Thoracic aorta (tissue), 2 donors: ENCODE measurements at regions not wholly inside any gene's neighbourhood (a gene's known extent, or its start where the extent isn't known, plus 50 kb on each side); places are given as distances from the start of the nearest gene placed in this dataset.

ENCODE experiments used
- ATAC-seq: fragments of 150-250 bp; one replicate; pipeline ENCODE4 v1.8.0; 2017; ENCODE audit warnings: low read depth; ENCODE audit not compliant: insufficient number of reproducible peaks, low FRiP score
- DNase-seq: peaks from one replicate; pipeline ENCODE4 v3.0.0-alpha.2; 2020; ENCODE audit warnings: low spot score
- H3K27ac ChIP-seq, 2 donors: fragments of 200-600 bp; sonication (generic); 1 replicate in 1 of 2; 2 replicates in 1 of 2; pipeline ENCODE4 v1.5.1; 2016; ENCODE audit warnings: mild to moderate bottlenecking in 2 of 2, moderate library complexity in 2 of 2
- H3K27me3 ChIP-seq: fragments of 200-600 bp; sonication (generic); replicated peaks from 2 replicates; pipeline ENCODE4 v1.6.0; 2016; ENCODE audit warnings: mild to moderate bottlenecking; ENCODE audit not compliant: insufficient read depth
- H3K36me3 ChIP-seq: fragments of 200-600 bp; sonication (generic); one replicate; pipeline ENCODE4 v1.5.1; 2016
- H3K4me1 ChIP-seq, 2 donors: fragments of 200-600 bp; sonication (generic); 1 replicate in 1 of 2; 2 replicates in 1 of 2; pipeline versions ENCODE4 v1.5.1 to v1.6.0; 2016; ENCODE audit warnings: low read depth in 2 of 2, mild to moderate bottlenecking in 1 of 2; ENCODE audit not compliant: control insufficient read depth in 1 of 2
- H3K4me3 ChIP-seq: fragments of 200-600 bp; sonication (generic); 2 replicates; pipeline ENCODE4 v1.5.1; 2016; ENCODE audit warnings: mild to moderate bottlenecking
- H3K9me3 ChIP-seq: fragments of 200-600 bp; sonication (generic); 2 replicates; pipeline ENCODE4 v1.5.1; 2016
- TF ChIP-seq, protein P1 (sequence below): fragments of 200-600 bp; sonication (generic); IDR thresholded peaks from one replicate; pipeline ENCODE4 v1.5.1; 2019; ENCODE audit warnings: antibody characterized with exemption

DNA sequence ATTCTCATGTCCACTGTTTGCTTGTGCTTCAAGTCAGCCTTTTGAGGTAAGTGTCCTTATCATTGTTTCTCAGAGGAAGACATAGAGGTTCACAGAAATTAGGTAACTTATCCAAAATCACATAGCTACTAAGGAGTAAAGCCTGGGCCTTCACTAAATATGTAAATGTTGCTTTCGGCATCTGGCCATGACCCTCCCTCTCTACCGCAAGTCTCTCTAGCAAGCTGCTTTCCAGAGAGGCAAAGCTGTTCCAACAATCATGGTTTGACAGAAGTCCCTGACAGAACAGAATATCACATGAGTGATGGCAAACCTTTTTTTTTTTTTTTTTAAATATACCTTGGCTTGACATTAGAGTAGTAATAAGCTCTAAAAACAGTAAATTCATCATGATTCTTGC lies 94.5 kb upstream of the F3 start:
- ATAC-seq = no peak

DNA sequence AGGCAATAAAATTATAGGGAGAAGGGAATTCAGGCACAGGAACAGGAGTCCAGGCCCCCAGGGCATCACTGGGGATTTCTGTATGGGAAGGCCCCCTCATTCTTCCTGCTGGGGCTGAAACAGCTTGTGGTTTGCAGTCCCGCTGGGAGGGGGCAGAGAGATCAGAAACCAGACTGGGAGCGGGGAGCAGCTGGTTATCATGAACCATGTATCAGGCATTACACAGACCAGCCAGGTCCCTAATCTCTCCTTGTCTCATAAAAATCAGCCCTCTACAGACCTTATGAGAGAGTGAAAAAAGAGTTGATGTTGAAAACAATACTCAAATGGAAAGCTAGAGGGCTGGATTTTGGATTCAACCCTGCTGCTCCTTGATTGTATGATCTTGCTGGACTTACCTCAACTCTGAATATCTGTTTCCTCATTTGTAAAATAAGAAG lies 93.4 kb upstream of the F3 start:
- DNase-seq = no peak
- Histone ChIP-seq H3K4me1 (peaks cover 0 to 8% of the 10 kb centered on the region in 2 donors), H3K9me3 (no peaks in the 10 kb centered on the region), H3K27me3 (no peaks in the 10 kb centered on the region), H3K4me3 (no peak overlapping the region), H3K36me3 (no peaks in the 10 kb centered on the region), H3K27ac (no peak overlapping the region)
- TF ChIP-seq, protein P1, sequence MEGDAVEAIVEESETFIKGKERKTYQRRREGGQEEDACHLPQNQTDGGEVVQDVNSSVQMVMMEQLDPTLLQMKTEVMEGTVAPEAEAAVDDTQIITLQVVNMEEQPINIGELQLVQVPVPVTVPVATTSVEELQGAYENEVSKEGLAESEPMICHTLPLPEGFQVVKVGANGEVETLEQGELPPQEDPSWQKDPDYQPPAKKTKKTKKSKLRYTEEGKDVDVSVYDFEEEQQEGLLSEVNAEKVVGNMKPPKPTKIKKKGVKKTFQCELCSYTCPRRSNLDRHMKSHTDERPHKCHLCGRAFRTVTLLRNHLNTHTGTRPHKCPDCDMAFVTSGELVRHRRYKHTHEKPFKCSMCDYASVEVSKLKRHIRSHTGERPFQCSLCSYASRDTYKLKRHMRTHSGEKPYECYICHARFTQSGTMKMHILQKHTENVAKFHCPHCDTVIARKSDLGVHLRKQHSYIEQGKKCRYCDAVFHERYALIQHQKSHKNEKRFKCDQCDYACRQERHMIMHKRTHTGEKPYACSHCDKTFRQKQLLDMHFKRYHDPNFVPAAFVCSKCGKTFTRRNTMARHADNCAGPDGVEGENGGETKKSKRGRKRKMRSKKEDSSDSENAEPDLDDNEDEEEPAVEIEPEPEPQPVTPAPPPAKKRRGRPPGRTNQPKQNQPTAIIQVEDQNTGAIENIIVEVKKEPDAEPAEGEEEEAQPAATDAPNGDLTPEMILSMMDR = no peak
- ATAC-seq = no peak

More for the DNA sequence above, 94.5 kb upstream of the F3 start:
- no peaks in the 10 kb centered on the region for H3K36me3 ChIP-seq
- TF ChIP-seq, protein P1 = no peak
- no peak for DNase-seq
- no peak overlapping the region for H3K27ac ChIP-seq
- H3K4me1 ChIP-seq = peaks cover 0 to 8% of the 10 kb centered on the region in 2 donors
- no peak overlapping the region for H3K4me3 ChIP-seq
- H3K9me3 ChIP-seq = no peaks in the 10 kb centered on the region
- H3K27me3 ChIP-seq = no peaks in the 10 kb centered on the region

DNA sequence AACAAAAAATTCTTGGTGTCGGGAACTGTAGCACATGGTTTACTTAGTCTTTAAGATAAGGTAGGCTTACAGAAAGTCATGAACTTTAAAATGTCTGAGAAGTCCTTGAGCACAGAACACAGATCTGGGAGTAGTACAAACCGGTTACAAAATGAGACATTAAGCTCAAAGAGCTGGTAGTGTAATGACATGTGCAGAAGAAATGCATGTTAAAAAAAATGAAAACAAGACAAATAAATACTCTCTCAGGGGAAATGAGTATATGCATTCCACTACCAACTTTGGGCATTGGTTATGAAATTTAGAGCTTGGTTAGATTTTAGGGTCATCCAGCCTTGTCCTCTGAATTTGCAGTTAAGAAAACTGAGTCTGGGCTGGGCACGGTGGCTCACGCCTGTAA lies 91.5 kb upstream of the F3 start:
- DNase-seq = no peak
- peaks cover 0 to 8% of the 10 kb centered on the region in 2 donors for H3K4me1 ChIP-seq
- peak overlapping the region in 1 of 2 donors; percentile 36 for H3K27ac ChIP-seq
- TF ChIP-seq, protein P1 = no peak
- H3K36me3 ChIP-seq = no peaks in the 10 kb centered on the region
- H3K27me3 ChIP-seq = no peaks in the 10 kb centered on the region
- peak; percentile 62 for ATAC-seq
- no peaks in the 10 kb centered on the region for H3K9me3 ChIP-seq
- H3K4me3 ChIP-seq = no peak overlapping the region

DNA sequence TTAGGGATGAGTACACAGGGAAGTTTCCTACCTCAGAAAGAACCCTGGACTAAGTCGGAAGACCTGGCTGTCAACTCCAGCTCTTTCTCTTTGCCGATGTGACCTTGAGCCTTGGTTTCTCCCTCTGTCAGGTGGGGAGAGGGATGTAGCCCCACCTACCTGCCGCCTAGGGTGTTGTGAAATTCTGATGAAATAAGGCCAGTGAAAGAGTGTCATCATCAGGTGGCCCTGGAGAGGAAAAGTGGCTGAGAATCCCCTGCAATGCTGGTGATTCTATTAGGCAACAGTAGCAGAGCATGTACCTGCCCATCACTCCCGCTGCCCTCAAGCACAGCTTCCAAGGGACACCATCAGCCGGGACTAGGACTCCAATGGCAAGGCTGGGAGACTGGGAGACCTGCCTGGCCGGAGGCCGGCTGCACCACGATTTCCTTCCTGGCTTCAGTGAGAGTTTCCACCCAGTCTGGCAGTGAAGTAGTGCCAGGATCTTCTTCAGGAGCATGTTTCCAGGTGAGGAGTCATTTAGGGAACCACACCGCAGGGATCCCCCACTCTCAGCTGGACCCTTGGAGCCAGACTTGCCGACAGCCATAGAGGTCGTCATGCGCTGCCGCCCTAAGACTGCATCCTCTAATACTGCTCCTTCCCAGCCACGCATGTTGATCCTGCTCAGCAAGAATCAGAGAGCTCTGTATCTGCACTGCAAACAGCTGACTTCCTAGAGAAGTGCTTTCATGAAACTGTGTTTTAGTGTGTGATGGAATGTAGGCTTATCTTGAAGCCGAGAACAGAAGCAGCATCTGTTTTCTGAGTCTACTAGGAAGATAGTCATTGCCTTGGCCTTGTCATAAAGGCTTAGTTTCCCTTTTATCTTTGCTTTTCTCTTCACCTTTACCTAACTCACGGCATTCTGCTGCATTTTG lies 88.0 kb upstream of the F3 start:
- DNase-seq (no peak), ATAC-seq (no peak)
- H3K27me3 ChIP-seq = no peaks in the 10 kb centered on the region
- peaks cover 0 to 8% of the 10 kb centered on the region in 2 donors for H3K4me1 ChIP-seq
- no peaks in the 10 kb centered on the region for H3K36me3 ChIP-seq
- TF ChIP-seq, protein P1 = no peak
- H3K4me3 ChIP-seq = no peak overlapping the region
- no peak overlapping the region for H3K27ac ChIP-seq
- H3K9me3 ChIP-seq = no peaks in the 10 kb centered on the region

DNA sequence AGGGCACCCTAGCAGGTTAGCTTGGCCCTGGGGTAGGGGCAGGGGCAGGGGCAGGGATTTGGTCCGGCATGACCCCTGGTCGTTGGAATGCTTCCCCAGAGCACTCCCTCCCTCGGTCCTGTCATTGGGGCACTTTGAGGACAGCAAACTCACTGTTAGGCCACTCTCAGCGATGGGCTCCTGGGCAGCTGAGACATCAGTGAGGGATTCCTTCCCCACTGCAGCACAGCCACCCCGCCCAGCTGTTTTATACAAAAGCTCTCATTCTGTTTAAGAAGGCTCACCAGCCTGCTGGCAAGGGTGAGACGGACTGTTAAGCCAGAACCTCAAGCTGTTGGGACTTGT lies 86.9 kb upstream of the F3 start:
- DNase-seq (no peak), ATAC-seq (no peak)
- no peaks in the 10 kb centered on the region for H3K27me3 ChIP-seq
- H3K9me3 ChIP-seq = no peaks in the 10 kb centered on the region
- peaks cover 0 to 16% of the 10 kb centered on the region in 2 donors for H3K4me1 ChIP-seq
- H3K27ac ChIP-seq = no peak overlapping the region
- TF ChIP-seq, protein P1 = no peak
- no peaks in the 10 kb centered on the region for H3K36me3 ChIP-seq
- no peak overlapping the region for H3K4me3 ChIP-seq
